ENCODE measurements at regions not wholly inside any gene's neighbourhood (a gene's known extent, or its start where the extent isn't known, plus 50 kb on each side); places are given as distances from the start of the nearest gene placed in this dataset.

- H3K4me3 ChIP-seq (IDR thresholded peaks at IDR 0.05; ENCODE audit: insufficient read depth, low read depth, low read length) = no peak overlapping the region
- H3K4me1 ChIP-seq (ENCODE audit: low read depth, poor library complexity, severe bottlenecking) = peaks cover 28% of the 10 kb centered on the region
- 0 out of 2 replicates have a peak overlapping the region, but pooled peaks have one; percentile 13 for H2AFZ ChIP-seq (ENCODE audit: low read depth)
- no peaks in the 10 kb centered on the region for H3K79me2 ChIP-seq (ENCODE audit: insufficient read depth, low read depth)
- H3K27me3 ChIP-seq (ENCODE audit: insufficient read depth, low read depth) = no peaks in the 10 kb centered on the region
- H3K27ac ChIP-seq = no peak overlapping the region
- no peak overlapping the region for H3K4me2 ChIP-seq
- TF ChIP-seq CTCF (conservative IDR thresholded peaks at IDR 0.05; ENCODE audit: low read depth, low read length) = no peak
- H3K36me3 ChIP-seq (ENCODE audit: insufficient read depth) = no peaks in the 10 kb centered on the region
- H4K20me1 ChIP-seq (ENCODE audit: insufficient read depth) = no peaks in the 10 kb centered on the region
- H3K9ac ChIP-seq = no peak overlapping the region
Measured at GRCh38 chr4:146059865-146060264, 115.7 kb upstream of the LSM6 start.

GRCh38 chr4:146059151-146059550 lies 116.4 kb upstream of the LSM6 start:
- TF ChIP-seq CTCF (conservative IDR thresholded peaks at IDR 0.05; ENCODE audit: low read depth, low read length) = no peak
- H3K9ac ChIP-seq = no peak overlapping the region
- H3K79me2 ChIP-seq (ENCODE audit: insufficient read depth, low read depth) = no peaks in the 10 kb centered on the region
- no peak overlapping the region for H3K4me2 ChIP-seq
- no peaks in the 10 kb centered on the region for H4K20me1 ChIP-seq (ENCODE audit: insufficient read depth)
- peaks cover 28% of the 10 kb centered on the region for H3K4me1 ChIP-seq (ENCODE audit: low read depth, poor library complexity, severe bottlenecking)
- no peak overlapping the region for H3K4me3 ChIP-seq (IDR thresholded peaks at IDR 0.05; ENCODE audit: insufficient read depth, low read depth, low read length)
- 0 out of 2 replicates have a peak overlapping the region, but pooled peaks have one; percentile 13 for H2AFZ ChIP-seq (ENCODE audit: low read depth)
- no peaks in the 10 kb centered on the region for H3K27me3 ChIP-seq (ENCODE audit: insufficient read depth, low read depth)
- H3K36me3 ChIP-seq (ENCODE audit: insufficient read depth) = no peaks in the 10 kb centered on the region
- H3K27ac ChIP-seq = no peak overlapping the region

DNA sequence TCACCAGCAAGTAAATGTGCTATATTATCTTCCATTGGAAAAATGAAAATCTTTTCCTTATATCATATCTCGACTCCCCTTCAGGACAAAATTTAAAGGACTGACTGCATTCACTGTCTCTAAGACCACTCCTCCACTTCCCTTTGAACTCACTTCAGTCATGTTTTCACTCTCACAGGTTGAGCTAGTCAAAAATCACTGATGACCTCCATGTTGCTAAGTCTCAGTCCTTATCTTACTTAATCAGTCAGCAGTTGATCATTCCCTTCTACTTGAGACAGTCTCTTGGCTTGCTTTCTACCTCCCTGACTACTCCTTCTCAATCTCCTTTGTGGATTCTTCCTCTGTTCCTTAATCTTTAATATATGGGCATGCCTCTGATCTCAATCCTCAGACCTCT lies 117.0 kb upstream of the LSM6 start:
- Histone ChIP-seq H3K4me1 (ENCODE audit: low read depth, poor library complexity, severe bottlenecking) (peaks cover 27% of the 10 kb centered on the region), H3K4me3 (IDR thresholded peaks at IDR 0.05; ENCODE audit: insufficient read depth, low read depth, low read length) (no peak overlapping the region), H2AFZ (ENCODE audit: low read depth) (no peak overlapping the region), H3K79me2 (ENCODE audit: insufficient read depth, low read depth) (no peaks in the 10 kb centered on the region), H3K9ac (no peak overlapping the region), H3K36me3 (ENCODE audit: insufficient read depth) (no peaks in the 10 kb centered on the region), H3K27me3 (ENCODE audit: insufficient read depth, low read depth) (no peaks in the 10 kb centered on the region), H3K27ac (no peak overlapping the region), H4K20me1 (ENCODE audit: insufficient read depth) (no peaks in the 10 kb centered on the region), H3K4me2 (no peak overlapping the region)
- TF ChIP-seq CTCF (conservative IDR thresholded peaks at IDR 0.05; ENCODE audit: low read depth, low read length) = no peak

DNA sequence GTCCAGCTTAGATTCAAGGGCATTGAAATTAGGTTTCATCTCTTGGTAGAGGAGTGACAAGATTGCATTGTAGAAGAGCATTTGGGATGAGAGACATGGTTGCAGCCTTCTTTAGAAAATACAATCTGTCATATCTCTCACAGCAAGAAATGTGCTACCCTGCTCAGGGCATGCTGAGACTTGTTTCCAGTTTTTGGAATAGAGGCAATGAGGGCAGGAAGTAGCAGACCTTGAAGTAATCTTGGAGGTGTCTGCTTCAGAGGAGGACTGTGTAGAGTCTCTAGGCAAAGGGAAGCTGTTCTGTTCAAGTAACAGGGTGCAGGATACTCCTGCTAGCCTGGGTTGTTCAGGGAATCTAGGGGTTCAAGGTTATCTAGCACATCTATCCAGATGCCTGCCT lies 116.1 kb upstream of the ZNF827 start:
- no peaks in the 10 kb centered on the region for H4K20me1 ChIP-seq (ENCODE audit: insufficient read depth)
- no peaks in the 10 kb centered on the region for H3K36me3 ChIP-seq (ENCODE audit: insufficient read depth)
- no peak overlapping the region for H3K4me3 ChIP-seq (IDR thresholded peaks at IDR 0.05; ENCODE audit: insufficient read depth, low read depth, low read length)
- no peak overlapping the region for H3K9ac ChIP-seq
- H3K4me1 ChIP-seq (ENCODE audit: low read depth, poor library complexity, severe bottlenecking) = peaks cover 2% of the 10 kb centered on the region
- H3K27me3 ChIP-seq (ENCODE audit: insufficient read depth, low read depth) = no peaks in the 10 kb centered on the region
- H3K4me2 ChIP-seq = no peak overlapping the region
- no peak overlapping the region for H2AFZ ChIP-seq (ENCODE audit: low read depth)
- no peaks in the 10 kb centered on the region for H3K79me2 ChIP-seq (ENCODE audit: insufficient read depth, low read depth)
- H3K27ac ChIP-seq = no peak overlapping the region
- no peak for TF ChIP-seq CTCF (conservative IDR thresholded peaks at IDR 0.05; ENCODE audit: low read depth, low read length)

Measured in KMS-11 (cell line).